SU-DHL-6 (cell line): ENCODE measurements at regions not wholly inside any gene's neighbourhood (a gene's known extent, or its start where the extent isn't known, plus 50 kb on each side); places are given as distances from the start of the nearest gene placed in this dataset.

Experiments
- H2AFZ ChIP-seq: fragments of 200-600 bp; sonication (generic); 2 replicates; pipeline ENCODE4 v1.6.1; 2014; ENCODE audit warnings: low read depth, mild to moderate bottlenecking, moderate library complexity, mixed read lengths, antibody characterized with exemption, low read length; ENCODE audit not compliant: severe bottlenecking
- H3F3A ChIP-seq: fragments of 200-600 bp; shearing (Covaris generic); 2 replicates; pipeline ENCODE4 v1.6.0; 2016; ENCODE audit warnings: antibody characterized with exemption, mild to moderate bottlenecking; ENCODE audit not compliant: insufficient read depth
- H3K27ac ChIP-seq: fragments of 200-600 bp; sonication (generic); 2 replicates; pipeline ENCODE4 v1.5.1; 2016; ENCODE audit warnings: low read depth, mild to moderate bottlenecking, low read length, moderate library complexity, mixed read lengths
- H3K27me3 ChIP-seq: fragments of 200-600 bp; sonication (generic), shearing (Covaris generic); 2 replicates; pipeline ENCODE4 v1.6.0; 2014; ENCODE audit warnings: mild to moderate bottlenecking, low read length
- H3K36me3 ChIP-seq: fragments of 200-600 bp; sonication (generic); 2 replicates; pipeline ENCODE4 v1.6.1; 2014; ENCODE audit warnings: mild to moderate bottlenecking, low read length, mixed read lengths
- H3K4me2 ChIP-seq: fragments of 300-600, 200-600 bp; shearing (Covaris generic), sonication (generic); 2 replicates; pipeline ENCODE4 v1.6.0; 2014; ENCODE audit warnings: low read length, low read depth, mild to moderate bottlenecking; ENCODE audit not compliant: poor library complexity, severe bottlenecking
- H3K4me3 ChIP-seq: fragments of 200-600 bp; sonication (generic); 2 replicates; pipeline ENCODE4 v1.5.1; 2014; ENCODE audit warnings: antibody characterized with exemption, low read length, mild to moderate bottlenecking, mixed read lengths; ENCODE audit not compliant: insufficient read depth, poor library complexity, severe bottlenecking
- H3K79me2 ChIP-seq: fragments of 200-600 bp; sonication (generic); 2 replicates; pipeline ENCODE4 v1.6.1; 2014; ENCODE audit warnings: mild to moderate bottlenecking, low read length, moderate library complexity; ENCODE audit not compliant: insufficient read depth
- H3K9ac ChIP-seq: fragments of 200-600 bp; sonication (generic); 2 replicates; pipeline ENCODE4 v1.7.0; 2014; ENCODE audit warnings: mild to moderate bottlenecking, low read length
- H3K9me2 ChIP-seq: fragments of 200-600 bp; sonication (generic); replicated peaks from 2 replicates; pipeline ENCODE4 v1.6.1; 2014; ENCODE audit warnings: low read length; ENCODE audit not compliant: insufficient read depth
- H3K9me3 ChIP-seq: fragments of 200-600 bp; sonication (generic); 2 replicates; pipeline ENCODE4 v1.6.1; 2014; ENCODE audit warnings: low read length, mixed read lengths; ENCODE audit not compliant: insufficient read depth
- H4K20me1 ChIP-seq: fragments of 200-600 bp; sonication (generic); 2 replicates; pipeline ENCODE4 v1.6.1; 2014; ENCODE audit warnings: low read depth, mild to moderate bottlenecking, antibody characterized with exemption, low read length, moderate library complexity, mixed read lengths
- CTCF ChIP-seq: fragments of 200-600 bp; sonication (generic); IDR thresholded peaks from one replicate; pipeline ENCODE4 v1.5.1; 2017; ENCODE audit warnings: antibody characterized with exemption, mild to moderate bottlenecking, low read length, moderate library complexity; ENCODE audit not compliant: insufficient read depth, poor library complexity, severe bottlenecking
- EZH2phosphoT487 ChIP-seq: fragments of 200-600 bp; sonication (generic), shearing (Covaris generic); conservative IDR thresholded peaks from 2 replicates; pipeline ENCODE4 v1.6.1; 2018; ENCODE audit warnings: mild to moderate bottlenecking, antibody characterized with exemption, low read length, moderate library complexity, mixed read lengths

GRCh38 chr3:102687851-102688555, 253.2 kb downstream of the ZPLD1 start:
- Histone ChIP-seq H3F3A (no peaks in the 10 kb centered on the region), H3K27me3 (no peaks in the 10 kb centered on the region), H4K20me1 (no peaks in the 10 kb centered on the region), H2AFZ (no peak overlapping the region), H3K9ac (no peak overlapping the region), H3K9me3 (no peaks in the 10 kb centered on the region), H3K36me3 (no peaks in the 10 kb centered on the region), H3K9me2 (no peaks in the 10 kb centered on the region), H3K4me2 (no peak overlapping the region), H3K79me2 (no peaks in the 10 kb centered on the region), H3K27ac (no peak overlapping the region), H3K4me3 (no peak overlapping the region)
- TF ChIP-seq EZH2phosphoT487 (no peak), CTCF (no peak)

- no peaks in the 10 kb centered on the region for H3F3A ChIP-seq
- H2AFZ ChIP-seq = no peak overlapping the region
- H3K9ac ChIP-seq = no peak overlapping the region
- no peaks in the 10 kb centered on the region for H3K27me3 ChIP-seq
- no peaks in the 10 kb centered on the region for H3K79me2 ChIP-seq
- H3K27ac ChIP-seq = no peak overlapping the region
- H3K4me2 ChIP-seq = no peak overlapping the region
- no peak overlapping the region for H3K4me3 ChIP-seq
- no peak for TF ChIP-seq CTCF
- TF ChIP-seq EZH2phosphoT487 = no peak
- no peaks in the 10 kb centered on the region for H3K36me3 ChIP-seq
- H4K20me1 ChIP-seq = no peaks in the 10 kb centered on the region
- H3K9me3 ChIP-seq = no peaks in the 10 kb centered on the region
- no peaks in the 10 kb centered on the region for H3K9me2 ChIP-seq
Observed at GRCh38 chr3:102688556-102688930, 253.7 kb downstream of the ZPLD1 start.

GRCh38 chr3:102691507-102691906, 256.7 kb downstream of the ZPLD1 start:
- H3K79me2 ChIP-seq = no peaks in the 10 kb centered on the region
- H3K4me2 ChIP-seq = no peak overlapping the region
- H3K9ac ChIP-seq = no peak overlapping the region
- H3K27ac ChIP-seq = no peak overlapping the region
- no peaks in the 10 kb centered on the region for H3K36me3 ChIP-seq
- TF ChIP-seq EZH2phosphoT487 (no peak), CTCF (no peak)
- H3K9me3 ChIP-seq = no peaks in the 10 kb centered on the region
- no peak overlapping the region for H2AFZ ChIP-seq
- no peaks in the 10 kb centered on the region for H4K20me1 ChIP-seq
- H3F3A ChIP-seq = no peaks in the 10 kb centered on the region
- H3K9me2 ChIP-seq = no peaks in the 10 kb centered on the region
- no peak overlapping the region for H3K4me3 ChIP-seq
- no peaks in the 10 kb centered on the region for H3K27me3 ChIP-seq
